ENCODE measurements at regions not wholly inside any gene's neighbourhood (a gene's known extent, or its start where the extent isn't known, plus 50 kb on each side); places are given as distances from the start of the nearest gene placed in this dataset.

GRCh38 chr6:119610265-119610664 lies 260.7 kb upstream of the MAN1A1 start:
- no peak for DNase-seq
- Histone ChIP-seq H3F3A (replicated peaks; ENCODE audit: insufficient read depth) (no peaks in the 10 kb centered on the region), H3K36me3 (replicated peaks in 1 of 2; ENCODE audit: control insufficient read depth in 1 of 2, insufficient read depth in 2 of 2, low read length in 1 of 2) (no peaks in the 10 kb centered on the region), H3K9me3 (no peaks in the 10 kb centered on the region), H3K4me3 (ENCODE audit: low read depth in 2 of 2, low read length in 1 of 2) (no peak overlapping the region), H3K4me1 (ENCODE audit: control insufficient read depth in 1 of 2, insufficient read depth in 2 of 2, low read depth in 1 of 2, low read length in 1 of 2) (peaks cover 0 to 9% of the 10 kb centered on the region in 2 experiments; a peak in 1 of 4 replicates), H3K4me2 (no peak overlapping the region), H3K79me2 (ENCODE audit: insufficient read depth) (no peaks in the 10 kb centered on the region), H3K9ac (no peak overlapping the region), H2AFZ (ENCODE audit: low read depth) (no peak overlapping the region), H3K27me3 (ENCODE audit: insufficient read depth) (no peaks in the 10 kb centered on the region), H3K27ac (ENCODE audit: low read depth in 2 of 2, low read length in 1 of 2) (no peak overlapping the region), H4K20me1 (ENCODE audit: insufficient read depth) (no peaks in the 10 kb centered on the region), H3K9me2 (no peaks in the 10 kb centered on the region)
- POLR2A ChIA-PET = no interaction called here
- CTCF ChIA-PET = interaction anchor here (1.0 kb wide), 1 partner anchor 18 kb away, joined by 3 read pairs; no protein-coding TSS in a partner anchor
- no peak for TF ChIP-seq NRF1 (IDR thresholded peaks at IDR 0.05; ENCODE audit: low read depth, low read length)
- TF ChIP-seq YY1 (IDR thresholded peaks at IDR 0.05; ENCODE audit: low read depth) = no peak
- TF ChIP-seq FOXJ3 (CRISPR knock-in tag; IDR thresholded peaks at IDR 0.05) = no peak
- TF ChIP-seq TEAD4 (IDR thresholded peaks at IDR 0.05; ENCODE audit: borderline replicate concordance, insufficient read depth) = no peak
- no peak for TF ChIP-seq FOSL2 (IDR thresholded peaks at IDR 0.05; ENCODE audit: borderline replicate concordance, low read depth)
- no peak for TF ChIP-seq MXI1 (IDR thresholded peaks at IDR 0.05; ENCODE audit: low read depth, low read length)
- no peak for TF ChIP-seq PBX3 (IDR thresholded peaks at IDR 0.05)
- no peak for TF ChIP-seq IRF3 (IDR thresholded peaks at IDR 0.05; ENCODE audit: low read depth, low read length)
- no peak for TF ChIP-seq TAF1 (IDR thresholded peaks at IDR 0.05; ENCODE audit: borderline replicate concordance, low read depth, low read length)
- no peak for TF ChIP-seq GATA2 (CRISPR knock-in tag; IDR thresholded peaks at IDR 0.05)
- no peak for TF ChIP-seq POLR2AphosphoS5 (IDR thresholded peaks at IDR 0.05; ENCODE audit: low read depth, low read length)
- no peak for TF ChIP-seq EZH2phosphoT487 (IDR thresholded peaks at IDR 0.05; ENCODE audit: borderline replicate concordance, low read depth)
- no peak for TF ChIP-seq RAD21 (IDR thresholded peaks at IDR 0.05; ENCODE audit: low read length)
- TF ChIP-seq NFIC (IDR thresholded peaks at IDR 0.05; ENCODE audit: borderline replicate concordance) = no peak

- Histone ChIP-seq H4K20me1 (ENCODE audit: insufficient read depth) (no peaks in the 10 kb centered on the region), H2AFZ (ENCODE audit: low read depth) (no peak overlapping the region), H3K9me2 (no peaks in the 10 kb centered on the region), H3F3A (replicated peaks; ENCODE audit: insufficient read depth) (no peaks in the 10 kb centered on the region), H3K4me3 (ENCODE audit: low read depth in 2 of 2, low read length in 1 of 2) (no peak overlapping the region), H3K9me3 (no peaks in the 10 kb centered on the region), H3K36me3 (replicated peaks in 1 of 2; ENCODE audit: control insufficient read depth in 1 of 2, insufficient read depth in 2 of 2, low read length in 1 of 2) (no peaks in the 10 kb centered on the region), H3K4me2 (no peak overlapping the region), H3K27ac (ENCODE audit: low read depth in 2 of 2, low read length in 1 of 2) (no peak overlapping the region), H3K27me3 (ENCODE audit: insufficient read depth) (no peaks in the 10 kb centered on the region), H3K79me2 (ENCODE audit: insufficient read depth) (no peaks in the 10 kb centered on the region), H3K4me1 (ENCODE audit: control insufficient read depth in 1 of 2, insufficient read depth in 2 of 2, low read depth in 1 of 2, low read length in 1 of 2) (peaks cover 0 to 9% of the 10 kb centered on the region in 2 experiments; a peak in 1 of 4 replicates), H3K9ac (no peak overlapping the region)
- no peak for DNase-seq
- ChIA-PET POLR2A (no interaction called here), CTCF (interaction anchor here (1.0 kb wide), 1 partner anchor 19 kb away, joined by 3 read pairs; no protein-coding TSS in a partner anchor)
- TF ChIP-seq USF1 (IDR thresholded peaks at IDR 0.05; ENCODE audit: borderline replicate concordance, low read depth) (no peak), GATA2 (CRISPR knock-in tag; IDR thresholded peaks at IDR 0.05) (no peak), NRF1 (IDR thresholded peaks at IDR 0.05; ENCODE audit: low read depth, low read length) (no peak), RFX5 (IDR thresholded peaks at IDR 0.05; ENCODE audit: low read length) (no peak), FOXM1 (IDR thresholded peaks at IDR 0.05; ENCODE audit: low read depth) (no peak), RXRA (IDR thresholded peaks at IDR 0.05; ENCODE audit: borderline replicate concordance, low read depth) (no peak), CHD2 (IDR thresholded peaks at IDR 0.05; ENCODE audit: low read length, partially characterized antibody) (no peak)
- 50% methylated on average over 1 of the region's 1 CpG for WGBS (ENCODE audit: low lambda C conversion rate)
These were observed 260.3 kb upstream of the MAN1A1 start for GRCh38 chr6:119609865-119610264.
